ENCODE measurements at regions not wholly inside any gene's neighbourhood (a gene's known extent, or its start where the extent isn't known, plus 50 kb on each side); places are given as distances from the start of the nearest gene placed in this dataset.
"Not testable (repeated sequence)": the region's sequence is repeated elsewhere in the genome, so short reads cannot be mapped to it uniquely, and the experiment has no call there.

DNA sequence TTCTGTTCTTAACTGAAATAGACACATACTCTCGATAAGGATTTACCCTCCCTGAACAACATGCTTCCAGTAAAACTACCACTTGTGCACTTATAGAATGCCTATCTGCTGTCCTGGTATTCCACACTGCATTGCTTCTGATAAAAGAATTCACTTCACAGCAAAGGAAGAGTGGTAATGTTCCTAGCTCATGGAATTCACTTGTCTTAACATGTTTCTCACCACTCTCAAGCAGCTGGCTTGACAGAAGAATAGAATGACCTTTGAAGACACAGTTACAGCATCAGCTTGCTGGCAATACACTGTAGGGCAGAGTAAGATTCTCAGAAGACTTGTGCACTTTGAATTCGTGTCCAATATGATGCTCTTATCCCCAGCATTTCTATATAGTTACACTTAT lies 524.1 kb upstream of the CNTNAP5 start:
- Mint-ChIP-seq H3K27me3 (no peaks in the 10 kb centered on the region), H3K27ac (no peak overlapping the region), H3K4me1 (no peaks in the 10 kb centered on the region), H3K36me3 (no peaks in the 10 kb centered on the region), H3K4me3 (no peak overlapping the region), H3K9me3 (peaks cover 0 to 16% (median 5%) of the 10 kb centered on the region in 9 donors)
- DNase-seq, result no peak
- POLR2A ChIA-PET, result no interaction called here
- no peak for ATAC-seq

- Mint-ChIP-seq H3K4me3 (no peak overlapping the region), H3K4me1 (no peaks in the 10 kb centered on the region), H3K27me3 (no peaks in the 10 kb centered on the region), H3K27ac (no peak overlapping the region), H3K36me3 (no peaks in the 10 kb centered on the region), H3K9me3 (peaks cover 0 to 9% (median 2%) of the 10 kb centered on the region in 9 donors)
- ATAC-seq (no peak), DNase-seq (no peak)
- POLR2A ChIA-PET, result no interaction called here
These were observed 522.2 kb upstream of the CNTNAP5 start for GRCh38 chr2:123502931-123503330.

DNA sequence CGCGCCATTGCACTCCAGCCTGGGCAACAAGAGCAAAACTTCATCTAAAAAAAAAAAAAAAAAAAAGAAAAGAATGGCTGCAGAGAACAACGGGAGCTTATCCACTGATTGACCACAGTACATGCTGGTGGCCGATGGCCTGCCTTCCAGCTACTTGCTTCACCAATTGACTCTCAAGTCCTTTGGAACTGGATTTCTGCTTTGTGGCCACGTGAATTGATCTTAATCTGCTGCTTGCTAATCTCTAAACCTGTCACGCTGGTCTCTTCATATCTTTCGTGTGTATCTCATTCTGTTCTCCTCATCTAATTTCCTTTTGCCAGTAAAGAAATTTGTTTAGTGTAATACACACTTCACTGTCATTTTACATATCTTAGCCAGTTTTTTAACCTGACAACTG lies 512.5 kb upstream of the CNTNAP5 start:
- Mint-ChIP-seq H3K9me3 (peaks cover 0 to 23% (median 6%) of the 10 kb centered on the region in 9 donors), H3K4me1 (no peaks in the 10 kb centered on the region), H3K27me3 (no peaks in the 10 kb centered on the region), H3K4me3 (no peak overlapping the region), H3K27ac (no peak overlapping the region), H3K36me3 (no peaks in the 10 kb centered on the region)
- ATAC-seq (no peak), DNase-seq (no peak)
- POLR2A ChIA-PET, result no interaction called here

- H3K9me3 Mint-ChIP-seq, result peaks cover 0 to 23% (median 6%) of the 10 kb centered on the region in 9 donors
- H3K36me3 Mint-ChIP-seq, result no peaks in the 10 kb centered on the region
- POLR2A ChIA-PET, result no interaction called here
- DNase-seq, result no peak
- no peaks in the 10 kb centered on the region for H3K4me1 Mint-ChIP-seq
- H3K27ac Mint-ChIP-seq, result no peak overlapping the region
- no peaks in the 10 kb centered on the region for H3K27me3 Mint-ChIP-seq
- no peak overlapping the region for H3K4me3 Mint-ChIP-seq
- no peak for ATAC-seq
These were observed 511.7 kb upstream of the CNTNAP5 start for GRCh38 chr2:123513351-123513750.

GRCh38 chr2:123514613-123515207 lies 510.4 kb upstream of the CNTNAP5 start:
- DNase-seq (no peak), ATAC-seq (no peak)
- no peaks in the 10 kb centered on the region for H3K4me1 Mint-ChIP-seq
- H3K36me3 Mint-ChIP-seq, result no peaks in the 10 kb centered on the region
- no peak overlapping the region for H3K27ac Mint-ChIP-seq
- peaks cover 0 to 23% (median 7%) of the 10 kb centered on the region in 9 donors for H3K9me3 Mint-ChIP-seq
- POLR2A ChIA-PET, result no interaction called here
- no peak overlapping the region for H3K4me3 Mint-ChIP-seq
- H3K27me3 Mint-ChIP-seq, result no peaks in the 10 kb centered on the region

DNA sequence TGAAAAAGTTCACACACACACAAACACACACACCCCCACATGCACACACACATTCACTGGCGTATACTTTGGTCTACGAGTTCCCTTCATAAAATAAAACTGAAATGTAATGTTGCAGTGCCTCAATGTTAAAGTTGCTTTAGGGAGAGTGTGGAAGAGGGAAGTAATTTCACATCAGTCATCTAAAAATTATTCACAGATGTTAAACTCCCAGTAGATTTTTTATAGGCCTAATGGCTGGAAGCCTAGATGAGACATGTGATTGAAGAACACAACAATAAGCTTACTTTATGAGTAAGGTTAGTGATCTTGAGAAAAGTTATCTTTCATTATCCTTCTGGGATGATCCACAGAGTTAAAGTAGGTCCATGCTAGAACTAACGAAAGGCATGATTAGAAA lies 506.7 kb upstream of the CNTNAP5 start:
- H3K36me3 Mint-ChIP-seq, result no peaks in the 10 kb centered on the region
- POLR2A ChIA-PET, result no interaction called here
- DNase-seq (no peak), ATAC-seq (no peak)
- no peaks in the 10 kb centered on the region for H3K27me3 Mint-ChIP-seq
- H3K4me3 Mint-ChIP-seq, result no peak overlapping the region
- no peaks in the 10 kb centered on the region for H3K4me1 Mint-ChIP-seq
- peaks cover 0 to 15% (median 4%) of the 10 kb centered on the region in 9 donors for H3K9me3 Mint-ChIP-seq
- H3K27ac Mint-ChIP-seq, result no peak overlapping the region

DNA sequence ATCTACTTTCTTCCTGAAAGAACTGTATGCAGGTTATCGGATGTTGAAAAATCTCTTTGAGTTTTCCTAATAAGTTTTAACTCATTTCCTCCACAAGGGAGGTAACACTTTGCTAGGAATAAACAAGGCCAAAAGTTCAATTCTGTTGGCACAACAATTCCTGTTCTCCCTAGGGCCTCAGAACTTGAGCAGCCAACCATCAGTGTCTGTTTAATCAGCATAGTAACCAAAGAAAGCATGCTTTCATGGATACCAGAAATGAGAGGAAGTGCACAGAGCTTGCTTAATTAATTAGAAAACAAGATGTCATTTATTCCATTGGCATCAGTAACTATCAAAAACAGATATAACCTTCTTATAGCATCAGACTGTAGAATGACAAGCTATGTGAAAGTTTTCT lies 503.2 kb upstream of the CNTNAP5 start:
- no peak overlapping the region for H3K27ac Mint-ChIP-seq
- no peaks in the 10 kb centered on the region for H3K36me3 Mint-ChIP-seq
- no peak for DNase-seq
- peaks cover 0 to 14% (median 9%) of the 10 kb centered on the region in 9 donors for H3K9me3 Mint-ChIP-seq
- POLR2A ChIA-PET, result no interaction called here
- H3K4me3 Mint-ChIP-seq, result no peak overlapping the region
- no peak for ATAC-seq
- H3K4me1 Mint-ChIP-seq, result no peaks in the 10 kb centered on the region
- no peaks in the 10 kb centered on the region for H3K27me3 Mint-ChIP-seq

GRCh38 chr2:123522498-123522897 lies 502.6 kb upstream of the CNTNAP5 start:
- H3K27ac Mint-ChIP-seq, H3K4me3 Mint-ChIP-seq, H3K4me1 Mint-ChIP-seq, H3K27me3 Mint-ChIP-seq, ATAC-seq, POLR2A ChIA-PET, DNase-seq, H3K36me3 Mint-ChIP-seq: not testable (repeated sequence)
- H3K9me3 Mint-ChIP-seq, result peaks cover 0 to 14% (median 10%) of the 10 kb centered on the region in 9 donors

- no peaks in the 10 kb centered on the region for H3K4me1 Mint-ChIP-seq
These were observed 495.9 kb upstream of the CNTNAP5 start for GRCh38 chr2:123528996-123529707.

DNA sequence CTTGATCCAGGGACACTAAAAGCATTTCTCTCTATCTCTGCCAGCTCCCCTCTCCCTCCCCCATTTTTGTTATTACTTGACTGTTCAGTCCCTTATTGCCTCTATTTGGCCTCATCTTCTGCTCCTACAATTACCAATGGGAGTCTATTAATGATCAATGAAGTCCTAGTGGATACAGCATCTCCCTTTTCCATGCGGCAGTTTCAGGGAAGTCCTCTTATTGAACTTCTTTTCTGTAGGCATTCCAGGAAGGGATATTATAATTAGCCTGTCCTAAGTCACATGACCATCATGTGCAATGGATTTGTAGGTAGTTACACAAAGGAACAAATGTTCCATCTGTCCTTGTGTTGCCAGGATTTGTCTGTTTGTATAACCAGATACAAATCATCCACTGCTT lies 495.1 kb upstream of the CNTNAP5 start:
- Mint-ChIP-seq H3K4me3 (no peak overlapping the region), H3K9me3 (peaks cover 0 to 40% (median 20%) of the 10 kb centered on the region in 9 donors), H3K4me1 (no peaks in the 10 kb centered on the region), H3K27me3 (no peaks in the 10 kb centered on the region), H3K27ac (no peak overlapping the region), H3K36me3 (no peaks in the 10 kb centered on the region)
- POLR2A ChIA-PET, result no interaction called here
- DNase-seq (no peak), ATAC-seq (no peak)

More at GRCh38 chr2:123528996-123529707, 495.9 kb upstream of the CNTNAP5 start:
- DNase-seq (no peak), ATAC-seq (no peak)
- Mint-ChIP-seq H3K36me3 (no peaks in the 10 kb centered on the region), H3K27me3 (no peaks in the 10 kb centered on the region), H3K27ac (no peak overlapping the region), H3K9me3 (peaks cover 0 to 34% (median 15%) of the 10 kb centered on the region in 9 donors), H3K4me3 (no peak overlapping the region)
- POLR2A ChIA-PET, result no interaction called here

- no peak overlapping the region for H3K27ac Mint-ChIP-seq
- H3K36me3 Mint-ChIP-seq, result no peaks in the 10 kb centered on the region
These were observed 493.0 kb upstream of the CNTNAP5 start for GRCh38 chr2:123532126-123532525.

DNA sequence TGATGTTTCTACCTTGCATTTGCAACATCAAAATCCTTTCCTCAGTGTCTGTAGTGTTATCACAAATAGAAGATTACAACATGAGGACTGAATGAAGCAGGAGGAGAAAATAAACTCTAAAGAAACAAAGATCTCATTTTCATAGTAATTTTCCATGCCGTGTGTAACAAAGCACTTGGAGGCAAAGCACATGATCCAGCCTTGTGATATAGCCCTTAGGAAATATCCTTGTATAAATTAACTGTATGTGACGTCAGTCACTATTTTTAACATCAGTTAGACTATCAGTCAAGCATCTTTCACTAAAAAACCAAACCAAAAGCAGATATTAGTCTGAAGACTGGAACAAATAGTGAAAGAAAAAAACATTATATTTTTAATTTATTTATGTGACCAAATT lies 492.1 kb upstream of the CNTNAP5 start:
- H3K9me3 Mint-ChIP-seq, result peaks cover under 1 to 47% (median 19%) of the 10 kb centered on the region in 9 donors

More at GRCh38 chr2:123532126-123532525, 493.0 kb upstream of the CNTNAP5 start:
- ATAC-seq (no peak), DNase-seq (no peak)
- Mint-ChIP-seq H3K27me3 (no peaks in the 10 kb centered on the region), H3K4me3 (no peak overlapping the region), H3K9me3 (peaks cover 0 to 41% (median 14%) of the 10 kb centered on the region in 9 donors), H3K4me1 (no peaks in the 10 kb centered on the region)
- POLR2A ChIA-PET, result no interaction called here

DNA sequence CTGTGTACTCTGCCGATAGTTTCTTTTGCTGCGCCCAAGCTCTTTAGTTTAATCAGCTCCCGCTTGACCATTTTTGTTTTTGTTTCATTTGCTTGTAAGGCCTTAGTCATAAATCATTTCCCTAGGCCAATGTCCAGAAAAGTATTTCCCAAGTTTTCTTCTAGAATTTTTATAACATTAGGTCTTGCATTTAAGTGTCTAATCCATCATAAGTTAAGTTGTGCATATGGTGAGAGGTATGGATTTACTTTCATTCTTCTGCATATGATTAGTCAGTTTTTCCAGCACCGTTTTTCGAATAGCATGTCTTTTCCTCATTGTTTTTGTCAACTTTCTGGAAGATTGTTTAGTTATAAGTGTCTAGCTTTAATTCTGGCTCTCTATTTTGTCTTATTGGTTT lies 484.8 kb upstream of the CNTNAP5 start:
- no peaks in the 10 kb centered on the region for H3K36me3 Mint-ChIP-seq
- no peaks in the 10 kb centered on the region for H3K27me3 Mint-ChIP-seq
- H3K4me1 Mint-ChIP-seq, result no peaks in the 10 kb centered on the region
- DNase-seq (no peak), ATAC-seq (no peak)
- no peak overlapping the region for H3K27ac Mint-ChIP-seq
- peaks cover 9 to 38% (median 17%) of the 10 kb centered on the region in 9 donors for H3K9me3 Mint-ChIP-seq
- POLR2A ChIA-PET, result no interaction called here
- no peak overlapping the region for H3K4me3 Mint-ChIP-seq

More for the DNA sequence above, 492.1 kb upstream of the CNTNAP5 start:
- POLR2A ChIA-PET, result no interaction called here
- DNase-seq (no peak), ATAC-seq (no peak)
- Mint-ChIP-seq H3K4me1 (no peaks in the 10 kb centered on the region), H3K36me3 (no peaks in the 10 kb centered on the region), H3K4me3 (no peak overlapping the region), H3K27me3 (no peaks in the 10 kb centered on the region), H3K27ac (no peak overlapping the region)

GRCh38 chr2:123546353-123546752 lies 478.7 kb upstream of the CNTNAP5 start:
- POLR2A ChIA-PET, result no interaction called here
- H3K36me3 Mint-ChIP-seq, result no peaks in the 10 kb centered on the region
- H3K27ac Mint-ChIP-seq, result no peak overlapping the region
- H3K27me3 Mint-ChIP-seq, result no peaks in the 10 kb centered on the region
- no peak overlapping the region for H3K4me3 Mint-ChIP-seq
- peaks cover 0 to 17% (median 6%) of the 10 kb centered on the region in 9 donors for H3K9me3 Mint-ChIP-seq
- H3K4me1 Mint-ChIP-seq, result no peaks in the 10 kb centered on the region
- no peak for ATAC-seq
- no peak for DNase-seq

Data from naive thymus-derived CD8-positive, alpha-beta T cell (primary cell).